GM12892 (cell line): ENCODE measurements at regions not wholly inside any gene's neighbourhood (a gene's known extent, or its start where the extent isn't known, plus 50 kb on each side); places are given as distances from the start of the nearest gene placed in this dataset.

Experiments
- POLR2A ChIP-seq: IDR thresholded peaks from 2 replicates; pipeline ENCODE4 v1.6.1; 2011; ENCODE audit warnings: low read depth, low read length, control low read depth
- POLR2AphosphoS5 ChIP-seq: IDR thresholded peaks from 2 replicates; pipeline ENCODE4 v1.6.1; 2011; ENCODE audit warnings: low read depth, low read length, control low read depth
- TAF1 ChIP-seq: IDR thresholded peaks from 2 replicates; pipeline ENCODE4 v1.6.1; 2011; ENCODE audit warnings: low read depth, mild to moderate bottlenecking, control low read depth, low read length, borderline replicate concordance

DNA sequence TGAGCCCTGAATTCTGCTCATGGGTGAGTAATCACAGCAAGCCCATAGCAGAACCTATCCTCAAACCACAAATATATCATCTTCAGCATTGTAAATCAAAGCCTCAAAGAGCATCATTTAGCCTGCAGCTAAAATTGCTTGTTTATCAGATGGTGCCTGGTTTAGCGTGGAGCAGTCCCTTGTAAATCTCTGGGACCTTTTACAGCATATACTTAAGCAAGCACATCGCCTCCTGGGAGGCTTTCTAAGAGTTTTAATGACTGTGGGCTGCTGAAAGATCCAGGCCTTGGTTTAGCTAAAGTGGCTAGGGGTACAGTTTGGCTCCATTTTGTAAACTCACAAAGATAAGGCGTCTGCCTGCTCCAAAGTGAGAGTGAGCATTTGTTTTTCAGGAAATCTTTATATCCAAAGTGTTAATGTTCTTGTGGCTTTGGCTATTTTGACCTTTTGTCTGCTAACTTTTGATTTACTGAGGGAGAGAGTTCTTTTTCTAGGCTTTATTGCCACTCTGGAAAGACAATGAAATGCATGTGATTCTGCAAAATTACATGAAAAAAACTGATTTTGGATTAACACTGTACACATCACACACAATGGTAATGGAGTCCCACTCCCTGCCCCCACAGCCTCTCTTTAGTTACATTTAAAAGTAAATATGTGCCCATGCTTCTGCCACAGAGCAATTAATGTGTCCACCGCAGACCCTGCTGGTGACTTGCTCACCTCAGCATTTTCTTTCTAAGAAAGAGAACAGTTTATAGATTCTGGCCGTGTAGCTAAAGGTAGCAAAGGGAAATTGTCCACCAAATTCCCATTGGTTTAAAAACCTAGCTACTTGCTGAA lies 194.8 kb downstream of the LNPK start:
- TF ChIP-seq POLR2A (no peak), TAF1 (no peak), POLR2AphosphoS5 (no peak)
